ENCODE measurements at regions not wholly inside any gene's neighbourhood (a gene's known extent, or its start where the extent isn't known, plus 50 kb on each side); places are given as distances from the start of the nearest gene placed in this dataset.
"Not testable (repeated sequence)": the region's sequence is repeated elsewhere in the genome, so short reads cannot be mapped to it uniquely, and the experiment has no call there.

- TF ChIP-seq POLR2A (IDR thresholded peaks at IDR 0.05; ENCODE audit: low read length); CTCF (IDR thresholded peaks at IDR 0.05); CEBPB (IDR thresholded peaks at IDR 0.05); SREBF2 (IDR thresholded peaks at IDR 0.05); ESRRA (IDR thresholded peaks at IDR 0.05; ENCODE audit: borderline replicate concordance, low read length): not testable (repeated sequence)
Observed at GRCh38 chr14:44721395-44721794, 214.3 kb upstream of the FSCB start.
